NT2/D1 (cell line): ENCODE measurements at regions not wholly inside any gene's neighbourhood (a gene's known extent, or its start where the extent isn't known, plus 50 kb on each side); places are given as distances from the start of the nearest gene placed in this dataset.

Experiments used
- YY1 ChIP-seq: IDR thresholded peaks from 2 replicates; pipeline ENCODE4 v1.6.1; 2011; ENCODE audit not compliant: insufficient read length, insufficient read depth
- ZNF274 ChIP-seq: IDR thresholded peaks from 2 replicates; pipeline ENCODE4 v1.6.1; 2011; ENCODE audit warnings: mild to moderate bottlenecking, low read depth, low read length

DNA sequence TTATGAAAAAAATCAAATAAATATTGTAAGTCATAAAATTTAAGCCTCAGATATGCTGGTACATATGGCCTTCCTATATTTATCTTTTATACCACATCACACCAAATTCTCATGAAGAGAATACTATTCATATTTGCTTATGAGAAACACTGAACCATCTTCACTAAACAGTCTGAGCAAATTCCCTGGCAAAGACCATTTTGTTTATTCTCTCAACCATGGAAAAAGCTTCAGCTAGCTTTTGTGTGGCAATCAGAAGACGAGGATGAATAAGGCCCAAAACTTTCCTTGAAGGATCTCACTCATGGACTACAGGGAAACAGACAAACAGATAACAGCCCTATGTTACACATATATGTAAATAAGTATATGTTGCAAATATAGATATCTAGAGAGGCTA lies 252.1 kb downstream of the TMX3 start:
- no peak for TF ChIP-seq ZNF274
- TF ChIP-seq YY1: no peak
